Lower leg skin (tissue), 3 donors: ENCODE measurements at regions not wholly inside any gene's neighbourhood (a gene's known extent, or its start where the extent isn't known, plus 50 kb on each side); places are given as distances from the start of the nearest gene placed in this dataset.

Experiments used
- CTCF ChIP-seq, 3 donors: fragments of 450-650 bp; IDR thresholded peaks; one replicate each; pipeline ENCODE4 v1.5.1; 2016; ENCODE audit warnings: antibody characterized with exemption in 3 of 3, mild to moderate bottlenecking in 3 of 3, moderate library complexity in 2 of 3
- POLR2A ChIP-seq, 2 donors: fragments of 450-650 bp; IDR thresholded peaks; one replicate each; pipeline ENCODE4 v1.6.1; 2016 to 2017; ENCODE audit warnings: antibody characterized with exemption in 2 of 2, mild to moderate bottlenecking in 1 of 2, moderate library complexity in 1 of 2

- TF ChIP-seq CTCF (IDR thresholded peaks at IDR 0.05) (no peak), POLR2A (IDR thresholded peaks at IDR 0.05) (no peak)
Observed at GRCh38 chrX:109793191-109793590, 60.1 kb upstream of the ACSL4 start.
